Cardiac muscle cell (in vitro differentiated cells and primary cell): ENCODE measurements at regions not wholly inside any gene's neighbourhood (a gene's known extent, or its start where the extent isn't known, plus 50 kb on each side); places are given as distances from the start of the nearest gene placed in this dataset.
"Not testable (repeated sequence)": the region's sequence is repeated elsewhere in the genome, so short reads cannot be mapped to it uniquely, and the experiment has no call there.

ENCODE experiments used
- DNase-seq, 2 donors: peaks; one replicate each; pipeline versions ENCODE4 v3.0.0 to v3.0.0-alpha.2; 2010 to 2017; ENCODE audit warnings: low read depth in 1 of 2, low spot score in 1 of 2
- H3K27ac ChIP-seq: fragments of 200-600 bp; sonication (generic); 2 replicates; pipeline ENCODE4 v1.5.1; 2016
- H3K27me3 ChIP-seq: fragments of 200-600 bp; sonication (generic); 2 replicates; pipeline ENCODE4 v1.6.0; 2016; ENCODE audit warnings: control low read depth
- H3K36me3 ChIP-seq: fragments of 200-600 bp; sonication (generic); 2 replicates; pipeline ENCODE4 v1.5.1; 2016; ENCODE audit warnings: control low read depth
- H3K4me1 ChIP-seq: fragments of 200-600 bp; sonication (generic); 2 replicates; pipeline ENCODE4 v1.8.1; 2017; ENCODE audit warnings: low read depth, mild to moderate bottlenecking, mixed run types
- H3K4me3 ChIP-seq: fragments of 200-600 bp; sonication (generic); 2 replicates; pipeline ENCODE4 v1.5.1; 2016; ENCODE audit warnings: mild to moderate bottlenecking
- H3K9me3 ChIP-seq: fragments of 200-600 bp; sonication (generic); 2 replicates; pipeline ENCODE4 v1.5.1; 2017; ENCODE audit warnings: low read depth, mild to moderate bottlenecking, control low read depth
- TF ChIP-seq, protein P1 (sequence below): IDR thresholded peaks from 2 replicates; pipeline ENCODE4 v1.5.1; 2012; ENCODE audit warnings: low read depth, mild to moderate bottlenecking, low read length

DNA sequence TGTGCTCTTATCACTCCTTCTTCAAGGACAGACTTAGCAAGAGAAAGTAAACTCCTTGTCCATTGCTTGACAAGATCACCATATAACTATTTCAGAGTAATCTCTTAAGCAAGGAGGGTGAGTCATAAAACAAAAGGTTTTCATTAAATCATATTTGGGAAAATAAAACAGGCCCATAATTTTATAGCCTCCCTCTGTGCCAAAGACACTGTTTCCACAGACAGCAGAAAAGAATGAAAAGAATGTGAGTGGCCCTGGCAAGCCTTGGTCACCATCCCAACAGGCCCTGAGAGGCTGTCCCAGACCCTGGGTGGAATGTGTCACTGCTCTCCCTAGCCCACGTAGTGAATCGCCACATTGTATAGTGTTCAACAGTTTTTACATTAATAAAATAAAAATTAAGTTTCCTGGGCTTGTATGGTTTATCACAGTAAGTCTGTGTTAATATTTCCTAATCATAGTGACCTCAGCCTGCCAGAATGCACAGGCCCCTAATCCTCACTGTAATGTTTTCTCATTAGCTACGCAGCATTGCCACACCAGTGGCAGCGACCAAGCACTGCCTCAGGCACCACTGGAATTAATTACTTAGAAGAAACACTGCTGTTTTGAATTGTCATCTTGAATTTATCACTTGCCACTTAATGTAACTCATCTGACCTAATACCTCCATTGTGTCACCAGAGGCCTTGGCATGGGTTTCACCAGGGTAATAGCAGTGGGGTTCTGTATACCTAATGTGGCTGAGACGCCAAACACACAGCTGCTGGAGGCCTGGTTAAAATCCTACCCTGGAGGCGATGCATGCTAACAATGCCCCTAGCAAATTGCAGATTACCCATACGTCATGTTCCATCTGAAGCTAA, 401.9 kb downstream of the LNPK start:
- peak in 1 of 2 donors; percentile 46 for DNase-seq
- Histone ChIP-seq H3K27ac (peak overlapping the region; percentile 41), H3K4me1 (peaks cover 8% of the 10 kb centered on the region), H3K9me3 (no peaks in the 10 kb centered on the region), H3K36me3 (no peaks in the 10 kb centered on the region), H3K27me3 (no peaks in the 10 kb centered on the region), H3K4me3 (no peak overlapping the region)
- TF ChIP-seq, protein P1, sequence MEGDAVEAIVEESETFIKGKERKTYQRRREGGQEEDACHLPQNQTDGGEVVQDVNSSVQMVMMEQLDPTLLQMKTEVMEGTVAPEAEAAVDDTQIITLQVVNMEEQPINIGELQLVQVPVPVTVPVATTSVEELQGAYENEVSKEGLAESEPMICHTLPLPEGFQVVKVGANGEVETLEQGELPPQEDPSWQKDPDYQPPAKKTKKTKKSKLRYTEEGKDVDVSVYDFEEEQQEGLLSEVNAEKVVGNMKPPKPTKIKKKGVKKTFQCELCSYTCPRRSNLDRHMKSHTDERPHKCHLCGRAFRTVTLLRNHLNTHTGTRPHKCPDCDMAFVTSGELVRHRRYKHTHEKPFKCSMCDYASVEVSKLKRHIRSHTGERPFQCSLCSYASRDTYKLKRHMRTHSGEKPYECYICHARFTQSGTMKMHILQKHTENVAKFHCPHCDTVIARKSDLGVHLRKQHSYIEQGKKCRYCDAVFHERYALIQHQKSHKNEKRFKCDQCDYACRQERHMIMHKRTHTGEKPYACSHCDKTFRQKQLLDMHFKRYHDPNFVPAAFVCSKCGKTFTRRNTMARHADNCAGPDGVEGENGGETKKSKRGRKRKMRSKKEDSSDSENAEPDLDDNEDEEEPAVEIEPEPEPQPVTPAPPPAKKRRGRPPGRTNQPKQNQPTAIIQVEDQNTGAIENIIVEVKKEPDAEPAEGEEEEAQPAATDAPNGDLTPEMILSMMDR = no peak

GRCh38 chr2:175597286-175597685, 404.8 kb downstream of the LNPK start:
- Histone ChIP-seq H3K27ac (no peak overlapping the region), H3K9me3 (no peaks in the 10 kb centered on the region), H3K36me3 (no peaks in the 10 kb centered on the region), H3K4me3 (no peak overlapping the region), H3K27me3 (no peaks in the 10 kb centered on the region), H3K4me1 (peaks cover 8% of the 10 kb centered on the region)
- TF ChIP-seq, protein P1 = no peak
- no peak for DNase-seq

- H3K27me3 ChIP-seq = no peaks in the 10 kb centered on the region
- H3K4me3 ChIP-seq = no peak overlapping the region
- H3K4me1 ChIP-seq = peaks cover 4% of the 10 kb centered on the region
- H3K9me3 ChIP-seq = no peaks in the 10 kb centered on the region
- no peak for DNase-seq
- H3K36me3 ChIP-seq = no peaks in the 10 kb centered on the region
- H3K27ac ChIP-seq = no peak overlapping the region
- TF ChIP-seq, protein P1 = no peak
These were observed 406.9 kb downstream of the LNPK start for GRCh38 chr2:175595139-175595538.

DNA sequence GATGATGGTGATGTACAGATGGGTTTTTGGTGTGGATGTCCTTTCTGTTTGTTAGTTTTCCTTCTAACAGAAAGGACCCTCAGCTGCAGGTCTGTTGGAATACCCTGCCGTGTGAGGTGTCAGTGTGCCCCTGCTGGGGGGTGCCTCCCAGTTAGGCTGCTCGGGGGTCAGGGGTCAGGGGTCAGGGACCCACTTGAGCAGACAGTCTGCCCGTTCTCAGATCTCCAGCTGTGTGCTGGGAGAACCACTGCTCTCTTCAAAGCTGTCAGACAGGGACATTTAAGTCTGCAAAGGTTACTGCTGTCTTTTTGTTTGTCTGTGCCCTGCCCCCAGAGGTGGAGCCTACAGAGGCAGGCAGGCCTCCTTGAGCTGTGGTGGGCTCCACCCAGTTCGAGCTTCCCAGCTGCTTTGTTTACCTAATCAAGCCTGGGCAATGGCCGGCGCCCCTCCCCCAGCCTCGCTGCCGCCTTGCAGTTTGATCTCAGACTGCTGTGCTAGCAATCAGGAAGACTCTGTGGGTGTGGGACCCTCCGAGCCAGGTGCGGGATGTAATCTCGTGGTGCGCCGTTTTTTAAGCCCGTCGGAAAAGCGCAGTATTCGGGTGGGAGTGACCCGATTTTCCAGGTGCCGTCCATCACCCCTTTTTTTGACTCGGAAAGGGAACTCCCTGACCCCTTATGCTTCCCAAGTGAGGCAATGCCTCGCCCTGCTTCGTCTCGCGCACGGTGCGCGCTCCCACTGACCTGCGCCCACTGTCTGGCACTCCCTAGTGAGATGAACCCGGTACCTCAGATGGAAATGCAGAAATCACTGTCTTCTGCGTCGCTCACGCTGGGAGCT, 408.2 kb downstream of the LNPK start:
- H3K4me3 ChIP-seq = peak overlapping the region; percentile 8
- DNase-seq, H3K36me3 ChIP-seq: not testable (repeated sequence)

DNA sequence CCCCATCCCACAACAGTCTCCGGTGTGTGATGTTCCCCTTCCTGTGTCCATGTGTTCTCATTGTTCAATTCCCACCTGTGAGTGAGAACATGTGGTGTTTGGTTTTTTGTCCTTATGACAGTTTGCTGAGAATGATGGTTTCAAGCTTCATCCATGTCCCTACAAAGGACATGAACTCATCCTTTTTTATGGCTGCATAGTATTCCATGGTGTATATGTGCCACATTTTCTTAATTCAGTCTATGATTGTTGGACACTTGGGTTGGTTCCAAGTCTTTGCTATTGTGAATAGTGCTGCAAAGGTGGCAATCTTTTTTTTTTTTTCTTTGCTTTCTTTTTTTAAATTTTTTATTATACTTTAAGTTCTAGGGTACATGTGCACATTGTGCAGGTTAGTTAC, 406.7 kb upstream of the ATP5MC3 start:
- H3K4me3 ChIP-seq, H3K9me3 ChIP-seq, DNase-seq, H3K27ac ChIP-seq, H3K27me3 ChIP-seq, H3K36me3 ChIP-seq, H3K4me1 ChIP-seq: not testable (repeated sequence)

More for the DNA sequence above, 408.2 kb downstream of the LNPK start:
- not testable (repeated sequence) for H3K4me1 ChIP-seq, H3K27me3 ChIP-seq, H3K9me3 ChIP-seq
- peak overlapping the region; percentile 54 for H3K27ac ChIP-seq

DNA sequence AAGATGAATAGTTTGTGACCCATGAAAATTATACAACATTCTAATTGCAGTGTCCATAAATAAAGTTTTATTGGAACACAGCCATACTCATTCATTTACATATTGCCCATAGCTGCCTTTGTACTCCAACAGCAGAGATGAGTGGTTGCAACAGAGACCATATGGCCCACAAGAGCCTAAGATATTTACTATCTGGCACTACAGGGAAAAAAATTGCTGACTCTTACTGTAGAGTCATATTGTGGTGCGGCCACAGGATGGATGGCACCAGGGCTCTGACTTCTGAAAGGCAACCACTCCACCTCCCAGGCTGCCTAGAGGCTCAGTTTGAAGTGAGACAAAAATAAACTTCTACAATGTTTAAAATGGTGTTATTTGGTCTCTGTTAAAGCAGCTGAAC, 404.0 kb upstream of the ATP5MC3 start:
- H3K36me3 ChIP-seq = no peaks in the 10 kb centered on the region
- no peaks in the 10 kb centered on the region for H3K27me3 ChIP-seq

More for the DNA sequence above, 404.0 kb upstream of the ATP5MC3 start:
- DNase-seq = no peak
- no peak overlapping the region for H3K4me3 ChIP-seq
- H3K4me1 ChIP-seq = no peaks in the 10 kb centered on the region
- no peak overlapping the region for H3K27ac ChIP-seq
- H3K9me3 ChIP-seq = no peaks in the 10 kb centered on the region
- TF ChIP-seq, protein P1 = no peak
